A673 (cell line): ENCODE measurements at regions not wholly inside any gene's neighbourhood (a gene's known extent, or its start where the extent isn't known, plus 50 kb on each side); places are given as distances from the start of the nearest gene placed in this dataset.

Experiments used
- EZH2 ChIP-seq: fragments of 200-600 bp; sonication (generic); IDR thresholded peaks from 2 replicates; pipeline ENCODE4 v1.6.1; 2017; ENCODE audit warnings: borderline replicate concordance, low read depth, mild to moderate bottlenecking, mixed read lengths, antibody characterized with exemption, low read length; ENCODE audit not compliant: poor library complexity, severe bottlenecking
- TF ChIP-seq, protein P1 (sequence below): fragments of 300-800, 200-600 bp; sonication (generic); conservative IDR thresholded peaks from 2 replicates; pipeline ENCODE4 v1.5.1; 2017; ENCODE audit warnings: low read depth, mild to moderate bottlenecking, antibody characterized with exemption, low read length, moderate library complexity, mixed read lengths

DNA sequence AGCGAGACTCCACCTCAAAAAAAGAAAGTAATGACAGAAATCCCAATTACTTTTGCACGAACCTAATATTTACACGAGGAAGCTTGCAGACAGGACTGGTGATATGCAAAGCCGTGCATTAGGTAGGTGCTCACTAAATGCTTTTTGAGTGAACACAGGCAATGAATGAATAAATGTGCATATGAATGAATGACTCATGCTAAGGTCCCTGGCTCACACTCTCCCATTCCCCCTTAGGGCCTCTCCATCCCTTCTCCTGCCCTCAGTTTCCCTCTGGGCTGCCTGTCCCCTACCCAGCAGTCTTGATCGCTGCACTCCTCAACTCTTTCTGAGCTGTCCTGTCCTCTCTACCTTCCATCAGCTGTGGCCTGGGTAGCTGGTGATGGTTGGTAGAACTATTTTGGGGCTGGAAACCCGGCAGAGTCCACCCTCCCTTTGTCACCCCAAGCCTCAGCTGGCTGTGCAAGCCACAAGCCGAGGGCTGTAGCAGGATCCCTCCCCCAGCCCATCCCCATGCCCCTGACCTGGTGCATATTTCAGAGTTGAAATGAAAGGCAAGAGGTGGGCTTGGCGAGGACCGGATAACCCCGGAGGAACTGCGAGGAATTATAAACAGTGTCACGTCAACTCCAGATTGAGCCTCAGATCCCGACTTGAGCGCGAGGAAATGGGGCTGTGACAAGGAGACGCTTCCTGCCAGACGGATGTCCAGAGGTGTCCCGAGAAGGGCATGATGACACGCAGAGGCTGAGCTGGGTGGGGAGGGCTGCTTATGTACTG, 191.7 kb upstream of the GSC start:
- TF ChIP-seq, protein P1, sequence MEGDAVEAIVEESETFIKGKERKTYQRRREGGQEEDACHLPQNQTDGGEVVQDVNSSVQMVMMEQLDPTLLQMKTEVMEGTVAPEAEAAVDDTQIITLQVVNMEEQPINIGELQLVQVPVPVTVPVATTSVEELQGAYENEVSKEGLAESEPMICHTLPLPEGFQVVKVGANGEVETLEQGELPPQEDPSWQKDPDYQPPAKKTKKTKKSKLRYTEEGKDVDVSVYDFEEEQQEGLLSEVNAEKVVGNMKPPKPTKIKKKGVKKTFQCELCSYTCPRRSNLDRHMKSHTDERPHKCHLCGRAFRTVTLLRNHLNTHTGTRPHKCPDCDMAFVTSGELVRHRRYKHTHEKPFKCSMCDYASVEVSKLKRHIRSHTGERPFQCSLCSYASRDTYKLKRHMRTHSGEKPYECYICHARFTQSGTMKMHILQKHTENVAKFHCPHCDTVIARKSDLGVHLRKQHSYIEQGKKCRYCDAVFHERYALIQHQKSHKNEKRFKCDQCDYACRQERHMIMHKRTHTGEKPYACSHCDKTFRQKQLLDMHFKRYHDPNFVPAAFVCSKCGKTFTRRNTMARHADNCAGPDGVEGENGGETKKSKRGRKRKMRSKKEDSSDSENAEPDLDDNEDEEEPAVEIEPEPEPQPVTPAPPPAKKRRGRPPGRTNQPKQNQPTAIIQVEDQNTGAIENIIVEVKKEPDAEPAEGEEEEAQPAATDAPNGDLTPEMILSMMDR, result no peak
- no peak for TF ChIP-seq EZH2
